HG03457 (cell line): ENCODE measurements at regions not wholly inside any gene's neighbourhood (a gene's known extent, or its start where the extent isn't known, plus 50 kb on each side); places are given as distances from the start of the nearest gene placed in this dataset.

Source experiments
- ATAC-seq: cut with Tn5 transposase; IDR thresholded peaks from one replicate; pipeline ENCODE4 v1.9.1; 2021; ENCODE audit warnings: moderate number of reproducible peaks; ENCODE audit not compliant: unreplicated experiment

- ATAC-seq, result no peak
Observed at GRCh38 chr12:100675432-100675831, 101.9 kb downstream of the GAS2L3 start.

DNA sequence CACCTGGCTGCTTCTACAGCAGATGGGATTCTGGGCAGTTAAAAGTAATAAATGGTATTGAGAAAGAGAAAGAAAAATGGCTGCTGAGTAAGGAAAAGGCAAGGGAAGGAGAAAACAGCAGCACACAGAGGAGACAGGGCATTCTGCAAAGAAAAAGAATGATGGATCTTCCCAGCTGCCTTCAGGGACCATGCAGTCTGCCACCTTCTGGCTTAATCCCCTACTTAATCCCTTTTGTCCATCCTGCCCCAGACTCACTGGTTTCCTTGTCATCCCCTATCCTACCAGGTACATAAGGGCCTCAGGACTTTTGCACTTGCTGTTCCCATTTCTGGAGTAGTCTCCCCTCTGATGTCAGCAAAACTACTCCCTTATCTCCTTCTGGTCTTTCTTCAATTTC, 107.6 kb downstream of the GAS2L3 start:
- no peak for ATAC-seq

- no peak for ATAC-seq
Observed at GRCh38 chr12:100682178-100682577, 108.7 kb downstream of the GAS2L3 start.

DNA sequence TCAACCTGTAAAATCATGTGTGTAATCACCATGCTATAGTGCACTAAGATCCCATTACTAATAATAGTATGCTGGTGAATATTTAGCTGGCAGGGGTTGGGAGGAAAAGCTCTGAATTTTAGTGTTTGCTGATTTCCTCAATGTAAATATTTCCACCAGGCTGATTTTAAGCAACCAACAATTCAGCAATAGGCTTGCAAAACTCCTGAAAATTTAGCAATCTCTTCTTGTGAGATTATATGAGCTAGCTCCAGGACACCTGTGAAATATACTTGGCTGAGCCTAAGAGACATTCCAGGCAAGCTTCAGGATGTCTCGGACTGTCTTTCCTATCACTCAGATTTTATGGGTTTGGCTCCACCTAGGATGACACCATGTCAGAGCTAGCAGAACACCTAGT, 106.9 kb upstream of the ANO4 start:
- no peak for ATAC-seq

- ATAC-seq, result no peak
Observed at GRCh38 chr12:100688451-100688864, 106.1 kb upstream of the ANO4 start.

GRCh38 chr12:100692502-100692901, 102.1 kb upstream of the ANO4 start:
- ATAC-seq, result no peak

DNA sequence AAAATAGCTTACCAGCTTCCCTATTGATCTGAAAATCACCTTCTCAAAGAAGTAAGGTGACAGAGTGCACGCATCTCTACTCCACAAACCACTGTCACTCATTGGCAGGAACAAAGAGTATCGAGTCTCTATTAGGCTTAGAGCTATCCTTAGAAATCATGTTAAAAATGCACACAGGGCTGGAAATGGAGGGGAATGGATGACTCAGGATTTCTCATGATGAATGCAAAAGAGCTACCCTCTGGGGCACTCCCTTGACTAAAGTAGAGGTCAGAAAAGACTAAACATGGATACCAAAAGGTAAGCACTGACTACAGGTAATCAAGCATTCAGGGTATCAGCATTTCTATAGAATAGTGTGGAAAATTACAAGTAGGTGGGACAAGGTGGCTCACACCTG, 96.1 kb upstream of the ANO4 start:
- no peak for ATAC-seq

GRCh38 chr12:100699209-100699608, 95.4 kb upstream of the ANO4 start:
- peak; percentile 83 for ATAC-seq

DNA sequence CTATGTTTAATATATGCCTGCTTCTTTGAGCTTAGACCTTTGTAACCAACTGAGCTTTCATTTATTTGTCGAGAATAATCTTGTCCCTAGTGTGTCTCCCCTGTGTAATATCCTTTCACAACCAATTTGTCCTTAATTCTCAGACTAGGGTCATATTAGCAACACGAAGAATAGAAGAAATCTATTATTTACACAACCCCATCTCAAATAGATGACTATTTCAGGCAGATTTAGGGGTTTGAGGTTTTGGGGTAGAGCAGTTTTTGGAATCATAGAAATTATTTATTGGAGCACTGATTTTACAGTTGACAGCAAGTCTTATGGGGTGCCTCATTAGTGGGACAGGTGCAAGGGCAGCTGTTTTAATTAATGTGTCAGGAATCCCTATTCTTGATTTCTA, 91.2 kb upstream of the ANO4 start:
- no peak for ATAC-seq

- no peak for ATAC-seq
Observed at GRCh38 chr12:100703868-100704267, 90.7 kb upstream of the ANO4 start.

DNA sequence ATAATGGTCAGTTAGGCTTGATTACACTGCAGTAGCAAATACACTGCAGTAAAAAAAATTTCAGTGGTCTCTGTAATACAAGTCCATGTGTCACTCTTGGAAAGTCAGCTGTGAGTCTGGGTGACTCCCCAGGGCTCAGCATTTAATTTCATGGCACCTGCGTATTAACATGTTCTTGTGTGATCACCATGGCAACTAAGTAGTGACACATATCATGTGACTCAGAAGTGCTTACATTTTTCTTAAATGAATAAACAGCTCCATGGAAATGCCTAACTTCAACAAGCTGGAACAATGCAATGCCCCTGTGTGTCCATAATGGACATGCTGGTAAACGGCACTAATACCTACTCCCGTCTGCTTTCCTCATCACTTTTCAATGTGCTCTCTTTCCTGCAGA, 88.5 kb upstream of the ANO4 start:
- ATAC-seq, result no peak

DNA sequence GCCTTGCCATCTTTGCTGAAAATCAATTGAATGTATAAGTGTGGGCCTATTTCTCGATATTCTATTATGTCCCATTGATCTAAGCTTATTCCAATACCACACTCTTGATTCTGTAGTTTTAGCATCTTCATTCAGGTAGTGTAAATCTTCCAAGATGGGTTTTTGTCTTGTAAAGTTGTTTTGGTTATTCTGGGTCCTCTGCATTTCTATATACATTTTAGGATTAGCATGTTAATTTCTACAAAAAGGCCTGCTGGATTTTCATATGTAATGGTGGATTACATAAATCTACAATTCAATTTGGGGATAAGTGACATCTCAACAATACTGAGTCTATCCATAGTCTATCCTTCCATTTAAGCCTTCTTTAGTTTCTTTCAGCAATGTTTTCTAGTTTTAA, 86.0 kb upstream of the ANO4 start:
- ATAC-seq, result no peak

DNA sequence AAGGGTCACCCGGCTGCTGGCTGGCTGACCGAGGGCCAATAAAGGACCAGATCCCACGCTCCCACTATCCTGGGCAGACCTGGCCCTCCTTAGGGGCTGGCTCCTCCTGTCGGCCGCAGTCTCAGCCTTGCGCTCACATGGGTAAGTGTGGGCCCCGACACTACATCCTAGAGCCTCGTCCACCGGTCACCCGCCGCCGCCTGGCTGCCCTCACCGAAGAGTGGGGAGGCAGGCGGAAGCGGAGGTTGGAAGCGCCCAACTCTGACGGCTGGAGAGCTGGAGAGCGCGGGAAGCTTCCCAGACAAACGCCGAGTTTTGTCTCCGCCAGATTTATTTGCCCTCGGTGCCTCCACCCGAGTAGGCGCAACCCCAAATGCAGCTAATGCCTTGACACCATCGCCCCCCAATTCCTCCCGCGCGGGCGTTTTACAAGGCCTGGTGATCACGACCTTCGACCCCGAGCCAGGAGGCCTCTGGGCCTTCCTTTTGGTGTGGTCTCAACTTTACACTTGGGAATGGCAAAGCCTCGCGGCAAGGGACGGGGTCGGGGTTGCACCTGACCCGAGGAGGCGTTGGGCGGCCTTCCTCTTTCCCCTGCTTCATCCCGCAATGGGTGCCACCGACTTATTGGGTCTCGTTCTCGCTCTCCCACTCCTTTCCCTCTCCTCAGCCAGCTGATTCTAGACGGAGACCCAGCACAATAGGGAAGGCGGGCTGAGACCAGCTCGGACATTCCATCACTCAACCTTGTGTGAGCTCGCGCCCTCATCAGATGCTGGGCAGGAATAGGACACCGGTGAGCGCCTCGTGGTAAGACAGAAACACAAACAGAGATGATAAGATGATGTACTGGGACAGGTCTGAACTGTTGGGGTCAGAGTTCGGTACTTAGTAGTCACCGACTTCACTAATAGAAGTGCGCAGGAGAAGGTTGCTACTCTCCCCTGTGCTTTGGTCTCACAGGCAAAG, 78.3 kb upstream of the ANO4 start:
- no peak for ATAC-seq

- ATAC-seq, result no peak
Observed at GRCh38 chr12:100716945-100717732, 77.4 kb upstream of the ANO4 start.

DNA sequence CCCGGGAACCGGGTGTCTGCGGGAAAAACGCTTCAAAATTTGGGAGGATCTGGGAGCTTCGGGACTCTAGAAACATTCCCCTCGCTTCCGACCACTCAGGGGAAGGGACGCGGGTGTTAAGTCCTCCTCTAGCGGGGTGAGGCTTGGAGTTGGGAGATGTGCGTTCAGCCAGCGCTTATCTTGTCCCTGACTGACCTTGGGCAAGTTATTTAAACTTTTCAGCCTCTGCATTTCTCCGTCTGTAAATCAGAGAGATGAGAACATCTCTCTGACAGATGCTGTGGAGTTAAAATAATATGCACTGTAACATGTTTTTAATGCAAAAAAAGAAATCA, 76.9 kb upstream of the ANO4 start:
- no peak for ATAC-seq

- no peak for ATAC-seq
Observed at GRCh38 chr12:100718187-100718586, 76.4 kb upstream of the ANO4 start.

GRCh38 chr12:100720016-100720654, 74.4 kb upstream of the ANO4 start:
- no peak for ATAC-seq

DNA sequence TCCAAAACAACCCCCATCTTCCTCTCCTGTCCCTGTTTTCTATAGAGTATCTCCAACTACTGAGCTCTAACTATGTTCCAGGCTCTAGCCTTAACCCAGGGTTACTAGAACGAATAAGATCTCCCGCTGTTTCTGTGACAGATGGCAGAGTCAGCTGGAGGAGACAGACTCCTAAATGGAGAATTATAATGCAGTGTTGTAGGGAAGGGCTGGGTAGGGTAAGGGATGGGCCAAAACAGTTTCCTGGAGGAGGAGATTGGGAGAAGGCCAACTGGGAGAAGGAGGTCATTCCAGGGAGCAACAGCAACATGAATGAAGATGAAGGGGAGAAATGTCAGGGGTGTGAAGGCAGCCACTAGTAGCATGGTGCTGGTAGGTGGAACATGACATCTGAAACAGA, 73.4 kb upstream of the ANO4 start:
- no peak for ATAC-seq

DNA sequence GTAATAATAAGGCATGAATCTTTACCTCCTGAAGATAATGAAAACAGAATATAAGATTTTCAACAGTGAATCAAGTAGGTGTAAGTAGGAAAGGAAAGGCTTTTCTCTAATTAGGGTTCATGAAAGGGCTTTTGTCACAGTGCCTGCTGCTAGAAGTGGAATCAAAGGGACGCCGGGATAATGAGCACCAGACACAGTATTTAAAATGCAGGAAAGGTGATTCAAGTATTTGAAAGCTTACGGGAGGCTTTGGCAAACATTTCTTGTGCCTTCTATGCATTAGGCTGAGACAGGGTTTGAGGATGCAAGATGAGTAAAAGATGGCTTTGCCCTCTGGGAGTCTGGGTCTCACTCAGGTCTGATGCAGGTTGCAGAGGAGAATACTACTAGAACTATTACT, 70.5 kb upstream of the ANO4 start:
- no peak for ATAC-seq

GRCh38 chr12:100733817-100734593, 60.6 kb upstream of the ANO4 start:
- ATAC-seq, result no peak

- ATAC-seq, result no peak
Observed at GRCh38 chr12:100737168-100737567, 57.4 kb upstream of the ANO4 start.
